OCI-LY1 (cell line): ENCODE measurements at regions not wholly inside any gene's neighbourhood (a gene's known extent, or its start where the extent isn't known, plus 50 kb on each side); places are given as distances from the start of the nearest gene placed in this dataset.

Experiments
- H2AFZ ChIP-seq: fragments of 200-600 bp; sonication (generic), shearing (Covaris generic); 2 replicates; pipeline ENCODE4 v1.6.0; 2014; ENCODE audit warnings: antibody characterized with exemption, mild to moderate bottlenecking, low read length
- H3F3A ChIP-seq: fragments of 200-600 bp; sonication (generic), shearing (Covaris generic); 2 replicates; pipeline ENCODE4 v1.6.0; 2014; ENCODE audit warnings: mild to moderate bottlenecking, antibody characterized with exemption, low read length, moderate library complexity; ENCODE audit not compliant: insufficient read depth
- H3K27ac ChIP-seq: fragments of 200-600 bp; sonication (generic); 2 replicates; pipeline ENCODE4 v1.5.1; 2014; ENCODE audit warnings: low read length, mixed run types, mild to moderate bottlenecking, low read depth; ENCODE audit not compliant: poor library complexity, severe bottlenecking
- H3K27me3 ChIP-seq: fragments of 200-600 bp; sonication (generic); 2 replicates; pipeline ENCODE4 v1.6.0; 2014; ENCODE audit warnings: antibody characterized with exemption, mild to moderate bottlenecking, low read length, moderate library complexity; ENCODE audit not compliant: insufficient read depth
- H3K36me3 ChIP-seq: fragments of 200-600 bp; sonication (generic); 2 replicates; pipeline ENCODE4 v1.6.1; 2014; ENCODE audit warnings: mild to moderate bottlenecking, antibody characterized with exemption, low read length, moderate library complexity, mixed read lengths; ENCODE audit not compliant: insufficient read depth
- H3K4me1 ChIP-seq: fragments of 200-600 bp; sonication (generic); 2 replicates; pipeline ENCODE4 v1.5.1; 2014; ENCODE audit warnings: mild to moderate bottlenecking, low read length, moderate library complexity; ENCODE audit not compliant: insufficient read depth, severe bottlenecking
- H3K4me2 ChIP-seq: fragments of 200-600 bp; sonication (generic), shearing (Covaris generic); 2 replicates; pipeline ENCODE4 v1.6.1; 2014; ENCODE audit warnings: low read length
- H3K4me3 ChIP-seq: fragments of 200-600 bp; sonication (generic); 2 replicates; pipeline ENCODE4 v1.5.1; 2014; ENCODE audit warnings: low read length, low read depth, mild to moderate bottlenecking, mixed read lengths; ENCODE audit not compliant: poor library complexity, severe bottlenecking
- H3K79me2 ChIP-seq: fragments of 200-600 bp; shearing (Covaris generic); 2 replicates; pipeline ENCODE4 v1.6.1; 2016; ENCODE audit warnings: mixed run types, low read length, mixed read lengths; ENCODE audit not compliant: insufficient read depth
- H3K9ac ChIP-seq: fragments of 200-600 bp; sonication (generic), shearing (Covaris generic); 2 replicates; pipeline ENCODE4 v1.6.1; 2014; ENCODE audit warnings: mild to moderate bottlenecking, low read length, mixed read lengths
- H3K9me2 ChIP-seq: fragments of 200-600 bp; sonication (generic), shearing (Covaris generic); 2 replicates; pipeline ENCODE4 v1.6.1; 2014; ENCODE audit warnings: low read depth, mild to moderate bottlenecking, low read length, mixed read lengths
- H3K9me3 ChIP-seq: fragments of 200-600 bp; shearing (Covaris generic); 2 replicates; pipeline ENCODE4 v1.6.1; 2014; ENCODE audit warnings: low read length, mixed read lengths
- H4K20me1 ChIP-seq: fragments of 200-600 bp; sonication (generic), shearing (Covaris generic); 2 replicates; pipeline ENCODE4 v1.6.0; 2016; ENCODE audit warnings: mild to moderate bottlenecking, low read length; ENCODE audit not compliant: insufficient read depth
- EZH2 ChIP-seq: fragments of 200-600 bp; sonication (generic), shearing (Covaris generic); IDR thresholded peaks from 2 replicates; pipeline ENCODE4 v1.8.0; 2017; ENCODE audit warnings: borderline replicate concordance, mixed run types, mild to moderate bottlenecking, antibody characterized with exemption, low read length, moderate library complexity, mixed read lengths
- TF ChIP-seq, protein P1 (sequence below): fragments of 200-600 bp; sonication (generic), shearing (Covaris generic); IDR thresholded peaks from 2 replicates; pipeline ENCODE4 v1.5.1; 2017; ENCODE audit warnings: mild to moderate bottlenecking, antibody characterized with exemption, low read length, moderate library complexity, mixed read lengths

DNA sequence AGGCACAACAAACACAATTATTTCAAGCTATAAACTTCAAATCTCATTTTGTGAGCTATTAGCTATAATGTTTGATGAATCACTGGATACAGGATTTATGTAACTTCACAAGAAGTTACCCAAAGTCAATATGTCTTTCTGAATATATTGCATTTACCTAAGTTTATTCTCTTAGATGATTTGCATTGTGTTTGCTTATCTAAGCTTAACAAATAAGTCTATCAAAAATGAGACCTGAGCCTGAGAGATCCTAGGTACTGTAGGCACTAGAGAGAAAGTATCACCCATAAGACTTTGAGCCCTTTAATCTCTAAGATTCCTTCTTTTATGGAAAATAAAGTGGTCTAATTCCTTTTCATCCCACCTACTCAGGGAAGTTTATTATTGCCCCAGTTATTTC is 178.2 kb downstream of the NAF1 start:
- Histone ChIP-seq H2AFZ (no peak overlapping the region), H3K9me3 (no peaks in the 10 kb centered on the region), H3F3A (no peaks in the 10 kb centered on the region), H3K27ac (no peak overlapping the region), H3K4me1 (no peaks in the 10 kb centered on the region), H3K36me3 (no peaks in the 10 kb centered on the region), H3K9ac (no peak overlapping the region), H3K79me2 (no peaks in the 10 kb centered on the region), H4K20me1 (no peaks in the 10 kb centered on the region), H3K27me3 (no peaks in the 10 kb centered on the region), H3K4me3 (no peak overlapping the region), H3K4me2 (no peak overlapping the region), H3K9me2 (no peaks in the 10 kb centered on the region)
- no peak for TF ChIP-seq EZH2
- TF ChIP-seq, protein P1, sequence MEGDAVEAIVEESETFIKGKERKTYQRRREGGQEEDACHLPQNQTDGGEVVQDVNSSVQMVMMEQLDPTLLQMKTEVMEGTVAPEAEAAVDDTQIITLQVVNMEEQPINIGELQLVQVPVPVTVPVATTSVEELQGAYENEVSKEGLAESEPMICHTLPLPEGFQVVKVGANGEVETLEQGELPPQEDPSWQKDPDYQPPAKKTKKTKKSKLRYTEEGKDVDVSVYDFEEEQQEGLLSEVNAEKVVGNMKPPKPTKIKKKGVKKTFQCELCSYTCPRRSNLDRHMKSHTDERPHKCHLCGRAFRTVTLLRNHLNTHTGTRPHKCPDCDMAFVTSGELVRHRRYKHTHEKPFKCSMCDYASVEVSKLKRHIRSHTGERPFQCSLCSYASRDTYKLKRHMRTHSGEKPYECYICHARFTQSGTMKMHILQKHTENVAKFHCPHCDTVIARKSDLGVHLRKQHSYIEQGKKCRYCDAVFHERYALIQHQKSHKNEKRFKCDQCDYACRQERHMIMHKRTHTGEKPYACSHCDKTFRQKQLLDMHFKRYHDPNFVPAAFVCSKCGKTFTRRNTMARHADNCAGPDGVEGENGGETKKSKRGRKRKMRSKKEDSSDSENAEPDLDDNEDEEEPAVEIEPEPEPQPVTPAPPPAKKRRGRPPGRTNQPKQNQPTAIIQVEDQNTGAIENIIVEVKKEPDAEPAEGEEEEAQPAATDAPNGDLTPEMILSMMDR = no peak

- H3K79me2 ChIP-seq = no peaks in the 10 kb centered on the region
- no peaks in the 10 kb centered on the region for H3K9me3 ChIP-seq
- no peak overlapping the region for H2AFZ ChIP-seq
- H3F3A ChIP-seq = no peaks in the 10 kb centered on the region
- no peaks in the 10 kb centered on the region for H3K4me1 ChIP-seq
- H3K27me3 ChIP-seq = no peaks in the 10 kb centered on the region
- H4K20me1 ChIP-seq = no peaks in the 10 kb centered on the region
- no peak for TF ChIP-seq EZH2
- TF ChIP-seq, protein P1 = no peak
- no peaks in the 10 kb centered on the region for H3K36me3 ChIP-seq
- no peaks in the 10 kb centered on the region for H3K9me2 ChIP-seq
- H3K4me2 ChIP-seq = no peak overlapping the region
- H3K9ac ChIP-seq = no peak overlapping the region
- no peak overlapping the region for H3K4me3 ChIP-seq
- H3K27ac ChIP-seq = no peak overlapping the region
These were observed 181.6 kb downstream of the NAF1 start for GRCh38 chr4:162985131-162985530.

GRCh38 chr4:162984621-162985020 is 182.1 kb downstream of the NAF1 start:
- Histone ChIP-seq H3K27ac (no peak overlapping the region), H3K9me3 (no peaks in the 10 kb centered on the region), H4K20me1 (no peaks in the 10 kb centered on the region), H3K4me1 (no peaks in the 10 kb centered on the region), H3K9ac (no peak overlapping the region), H3F3A (no peaks in the 10 kb centered on the region), H3K9me2 (no peaks in the 10 kb centered on the region), H3K79me2 (no peaks in the 10 kb centered on the region), H3K36me3 (no peaks in the 10 kb centered on the region), H3K4me3 (no peak overlapping the region), H3K4me2 (no peak overlapping the region), H3K27me3 (no peaks in the 10 kb centered on the region), H2AFZ (no peak overlapping the region)
- TF ChIP-seq, protein P1 = no peak
- no peak for TF ChIP-seq EZH2
